ENCODE measurements at regions not wholly inside any gene's neighbourhood (a gene's known extent, or its start where the extent isn't known, plus 50 kb on each side); places are given as distances from the start of the nearest gene placed in this dataset.

GRCh38 chr6:134706806-134707205 is 243.1 kb downstream of the ALDH8A1 start:
- DNase-seq: no peak

DNA sequence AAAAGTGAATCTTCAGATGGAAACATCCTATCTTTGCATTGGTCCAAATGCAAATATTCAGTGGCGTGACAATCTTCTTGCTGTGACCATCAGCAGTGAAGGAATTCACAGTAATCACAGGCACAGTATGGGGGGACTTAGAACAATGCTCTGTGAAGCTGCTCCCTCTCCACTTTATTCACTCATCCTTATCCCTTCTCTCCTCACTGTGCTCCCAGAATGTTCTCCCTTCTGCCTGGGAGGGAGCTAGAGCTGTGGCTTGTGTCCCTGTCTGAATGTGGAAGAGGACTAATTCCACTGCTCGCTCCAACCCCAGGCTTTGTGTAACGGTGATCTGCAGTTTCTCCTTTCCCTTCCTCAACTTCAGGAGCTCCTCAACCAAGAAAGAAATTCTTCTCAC is 243.7 kb downstream of the ALDH8A1 start:
- DNase-seq: no peak

DNA sequence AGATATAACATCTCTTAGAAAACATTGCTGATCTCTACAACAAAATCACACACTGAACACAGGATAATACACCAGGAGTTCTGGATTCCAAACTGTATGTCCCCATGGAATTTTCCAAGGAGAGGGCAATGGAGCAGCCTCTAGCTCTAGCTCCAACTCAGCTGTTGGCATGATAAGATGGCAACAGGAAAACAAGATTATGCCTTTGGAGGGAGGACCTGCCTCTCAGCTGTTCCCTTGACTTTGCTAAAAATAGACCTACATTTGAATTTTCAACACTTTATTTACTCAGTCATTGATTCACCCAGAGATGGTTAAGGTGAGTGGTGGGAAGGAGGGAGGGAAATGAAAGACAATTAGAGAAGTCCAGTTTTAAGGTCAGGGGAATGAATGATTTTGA is 246.7 kb downstream of the ALDH8A1 start:
- DNase-seq: no peak

DNA sequence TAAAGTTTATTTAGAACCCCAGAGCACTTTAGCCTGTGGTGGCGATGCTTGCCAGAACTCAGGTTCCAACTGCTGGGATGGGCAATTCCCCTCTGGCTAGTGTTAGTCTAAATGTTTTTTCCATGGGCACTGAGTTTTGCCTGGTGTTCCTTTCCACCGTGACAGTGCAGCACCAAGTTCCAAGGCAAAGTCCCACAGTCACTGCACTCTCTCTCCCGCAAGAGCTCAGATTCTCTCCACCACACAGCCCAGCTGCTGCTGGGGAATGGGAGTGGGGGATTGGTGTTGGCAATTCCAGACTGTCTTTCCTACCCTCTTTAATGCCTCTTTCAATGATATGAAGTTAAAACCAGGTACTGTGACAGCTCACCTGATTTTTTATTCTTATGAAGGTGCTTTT is 247.6 kb downstream of the ALDH8A1 start:
- no peak for DNase-seq

GRCh38 chr6:134701301-134701700 is 248.6 kb downstream of the ALDH8A1 start:
- peak; percentile 35 for DNase-seq

GRCh38 chr6:134698228-134698627 is 251.7 kb downstream of the ALDH8A1 start:
- no peak for DNase-seq

GRCh38 chr6:134692008-134692407 is 257.9 kb downstream of the ALDH8A1 start:
- no peak for DNase-seq

DNA sequence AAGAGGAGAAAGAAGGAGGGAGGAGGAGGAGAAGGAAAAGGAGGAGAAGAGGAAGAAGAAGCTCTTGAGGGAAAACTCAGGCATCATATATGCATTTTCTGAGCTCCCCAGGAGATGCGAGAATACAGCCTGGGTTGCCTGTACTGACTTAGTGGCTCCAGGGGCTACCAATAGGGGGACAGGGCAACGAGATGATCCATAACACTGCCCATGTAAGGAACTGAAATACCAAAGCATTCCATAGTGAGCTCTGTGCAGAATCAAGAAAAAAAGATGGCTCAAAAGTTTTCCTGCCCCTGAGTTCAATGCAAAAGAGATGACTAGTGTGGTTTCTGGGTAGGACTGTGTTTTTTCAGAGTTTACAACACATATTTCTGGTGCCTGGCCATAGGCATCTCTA is 258.7 kb downstream of the ALDH8A1 start:
- no peak for DNase-seq

DNA sequence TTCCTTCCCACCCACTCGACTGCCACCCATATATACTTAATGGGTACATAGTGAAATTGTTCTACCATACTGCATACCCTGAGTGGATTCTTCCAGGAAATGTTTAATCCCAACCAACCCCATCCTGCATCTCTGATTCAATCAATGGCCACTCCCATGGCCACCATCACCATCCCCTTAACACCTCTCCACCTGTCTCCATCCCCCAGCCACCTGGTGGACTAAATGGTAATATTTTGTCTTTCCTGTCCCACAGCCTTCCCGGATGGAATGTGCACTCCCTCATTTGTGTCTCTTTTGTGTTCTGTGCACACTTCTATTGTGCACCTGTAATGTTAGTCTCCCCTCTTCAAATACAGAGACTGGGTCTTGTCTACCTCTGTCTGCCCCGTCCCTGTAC is 259.9 kb downstream of the ALDH8A1 start:
- no peak for DNase-seq

- no peak for DNase-seq
These were observed 260.3 kb downstream of the ALDH8A1 start for GRCh38 chr6:134689641-134690040.

- DNase-seq: no peak
These were observed 260.7 kb downstream of the ALDH8A1 start for GRCh38 chr6:134689177-134689576.

- no peak for DNase-seq
These were observed 263.8 kb downstream of the ALDH8A1 start for GRCh38 chr6:134686071-134686470.

- no peak for DNase-seq
These were observed 265.5 kb downstream of the ALDH8A1 start for GRCh38 chr6:134684423-134684795.

DNA sequence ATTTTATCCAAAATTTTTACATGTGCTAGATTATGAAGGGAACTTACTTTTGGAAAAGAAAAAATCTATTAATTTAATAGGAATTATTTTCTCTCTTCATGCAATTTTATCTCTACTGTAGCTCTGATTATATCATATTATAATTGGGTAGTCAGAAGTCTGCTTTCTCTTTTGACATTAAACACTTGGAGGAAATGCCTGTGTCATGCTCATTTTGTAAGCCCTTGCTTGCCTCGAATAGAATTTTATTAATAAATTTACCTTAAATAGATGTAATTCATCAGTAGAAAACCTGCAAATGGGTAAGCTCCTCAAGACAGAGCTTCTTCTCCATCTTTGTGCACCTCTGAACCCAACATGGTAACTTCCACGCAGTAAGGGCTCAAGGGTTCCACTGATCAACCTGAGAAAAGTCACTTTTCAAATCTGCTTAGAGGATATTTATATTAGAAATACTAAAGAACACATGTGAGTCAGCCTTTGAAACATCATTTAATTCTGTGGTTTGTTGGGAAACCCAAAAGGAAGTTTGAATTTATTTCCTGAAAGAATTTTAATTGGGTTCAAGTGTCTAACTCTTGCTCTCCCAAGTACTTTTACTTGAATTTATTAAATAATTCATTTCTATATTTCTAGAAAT is 266.0 kb downstream of the ALDH8A1 start:
- DNase-seq: no peak

- no peak for DNase-seq
These were observed 269.5 kb downstream of the ALDH8A1 start for GRCh38 chr6:134680433-134680832.

DNA sequence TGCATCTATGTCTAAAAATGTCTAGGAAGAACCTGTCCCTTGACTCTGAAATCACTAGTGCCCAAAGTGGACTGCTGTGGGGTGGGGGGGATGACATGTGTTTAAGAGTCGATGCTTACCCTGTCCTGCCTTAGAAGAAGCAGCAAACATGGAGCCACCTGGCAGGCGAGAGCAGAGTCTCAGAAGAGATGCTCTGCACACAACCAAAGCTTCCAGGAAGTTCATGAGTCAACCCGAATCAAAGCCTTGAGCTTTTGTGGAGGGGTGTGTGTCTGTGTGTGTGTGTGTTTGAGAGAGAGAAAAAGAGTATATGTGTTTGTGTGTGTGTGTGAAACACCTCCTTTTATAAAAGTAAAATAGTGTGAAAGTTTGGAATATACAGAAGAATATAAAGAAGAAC is 269.9 kb downstream of the ALDH8A1 start:
- DNase-seq: no peak

GRCh38 chr6:134678436-134678889 is 271.4 kb downstream of the ALDH8A1 start:
- peak; percentile 76 for DNase-seq

DNA sequence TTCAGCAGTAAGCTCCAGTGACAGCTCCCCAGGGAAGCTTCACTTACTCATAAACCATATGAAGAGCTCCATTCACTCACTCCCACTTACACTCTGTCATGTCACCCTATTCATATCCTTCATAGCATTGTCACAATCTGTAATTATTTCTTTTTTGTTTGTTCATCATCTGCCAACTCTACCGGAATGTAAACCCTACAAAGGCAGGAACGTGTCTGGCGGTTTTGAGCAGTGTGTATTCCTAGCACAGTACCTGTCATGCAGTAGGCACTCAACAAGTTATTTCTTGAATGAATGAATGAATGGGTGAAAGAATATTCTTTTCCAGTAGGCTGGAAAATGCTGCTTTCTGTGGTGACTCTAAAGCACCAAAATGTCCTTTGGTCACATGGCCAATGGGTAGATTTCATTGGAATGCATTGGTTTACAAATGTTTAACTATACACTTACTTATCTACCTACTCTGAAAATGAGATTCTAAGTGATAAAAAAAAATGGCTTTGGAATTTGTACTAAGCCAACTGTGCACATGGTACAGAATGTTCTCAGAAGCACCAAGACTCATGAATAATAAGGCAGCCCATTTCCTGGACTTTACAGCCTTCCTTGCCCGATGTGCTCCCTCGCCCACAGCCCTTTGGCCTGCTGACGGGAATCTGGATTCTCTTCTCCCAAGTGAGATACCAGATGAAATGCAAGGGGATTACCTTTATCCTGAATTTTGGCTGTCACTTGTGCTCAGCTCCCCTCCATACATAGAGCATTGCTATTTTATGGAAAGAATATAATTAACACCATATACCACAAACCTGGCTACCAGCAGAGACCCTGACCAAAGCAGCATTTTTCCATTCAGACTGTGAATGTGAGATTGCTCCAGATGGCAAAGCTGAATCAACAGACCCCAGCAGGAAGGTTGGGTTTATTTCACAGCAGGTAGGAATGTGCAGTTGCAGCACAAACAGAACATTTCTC is 273.3 kb downstream of the ALDH8A1 start:
- DNase-seq: peak; percentile 12

GRCh38 chr6:134675110-134676054 is 274.5 kb downstream of the ALDH8A1 start:
- peak; percentile 56 for DNase-seq

DNA sequence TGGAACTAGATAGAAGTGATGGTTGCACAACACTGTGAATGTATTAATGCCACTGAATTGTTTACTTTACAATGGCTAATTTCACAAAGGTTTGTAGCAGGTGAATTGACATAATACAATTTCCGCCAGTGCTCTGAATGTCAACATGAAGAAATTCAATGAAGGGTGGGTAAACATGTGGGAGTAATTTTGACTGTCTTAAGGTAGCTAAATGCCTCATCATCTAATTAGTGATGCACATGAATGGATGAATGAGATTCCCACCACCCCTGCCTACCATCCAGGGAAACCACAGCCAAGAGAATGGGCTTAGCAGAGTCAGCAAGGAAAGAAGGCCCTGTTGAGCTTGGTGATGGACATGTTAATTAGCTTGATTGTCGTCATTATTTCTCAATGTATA is 275.3 kb downstream of the ALDH8A1 start:
- no peak for DNase-seq

DNA sequence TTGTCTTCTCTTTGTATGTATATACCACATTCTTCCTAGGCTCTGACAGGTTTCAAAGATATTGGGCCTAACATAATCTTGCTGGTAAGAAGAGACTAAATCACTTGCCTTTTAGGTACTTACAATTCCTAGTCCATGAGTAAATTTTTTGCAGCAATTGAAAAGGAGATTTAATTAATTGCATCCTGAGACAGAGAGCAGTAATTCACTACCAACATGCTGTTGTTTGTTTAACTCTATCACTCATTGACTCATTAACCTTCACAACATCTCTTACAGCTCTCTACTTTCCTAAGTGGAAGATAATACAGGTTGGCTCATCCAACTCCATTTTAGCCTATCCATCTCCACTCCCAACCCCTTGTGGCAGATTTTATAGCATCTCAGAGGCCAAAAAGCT is 280.4 kb downstream of the ALDH8A1 start:
- DNase-seq: no peak

DNA sequence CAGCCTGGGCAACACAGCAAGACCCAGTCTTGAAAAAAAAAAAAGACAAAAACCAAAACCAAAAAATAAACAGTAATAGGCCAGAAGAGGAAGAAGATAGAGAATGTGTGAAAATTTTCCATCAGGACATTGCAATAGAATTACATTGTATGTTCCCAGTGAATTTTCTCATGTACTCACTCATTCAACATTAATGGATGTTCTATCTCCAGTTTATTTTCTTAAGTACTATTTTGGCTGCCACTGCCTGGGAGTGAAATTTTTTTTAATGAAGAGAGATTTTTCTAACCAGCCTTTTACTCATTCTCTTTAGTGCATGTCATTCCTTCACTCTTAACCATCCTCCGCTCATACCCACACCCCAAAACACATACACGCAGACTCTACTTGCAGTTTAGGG is 282.8 kb downstream of the ALDH8A1 start:
- DNase-seq: no peak

GRCh38 chr6:134666125-134666524 is 283.8 kb downstream of the ALDH8A1 start:
- no peak for DNase-seq

All from NCI-H1092 (cell line).